AG04450 (cell line): ENCODE measurements at regions not wholly inside any gene's neighbourhood (a gene's known extent, or its start where the extent isn't known, plus 50 kb on each side); places are given as distances from the start of the nearest gene placed in this dataset.
A peak's percentile ranks its signal among the peaks of the same experiment; 100 is the strongest.

Source experiments
- CTCF ChIA-PET: fragments of 300-600, 350-600 bp; formaldehyde crosslinking; extraction: SDS; loops from one replicate; lab custom pipeline; 2022; ENCODE audit warnings: antibody characterized with exemption, inconsistent platforms; lab: Charles Lee
- POLR2A ChIA-PET: fragments of 350-600 bp; formaldehyde crosslinking; extraction: SDS; loops from one replicate; lab custom pipeline; 2021; ENCODE audit warnings: antibody characterized with exemption, inconsistent platforms; lab: Yijun Ruan, JAX
- DNase-seq: peaks from one replicate; pipeline ENCODE4 v3.0.0-alpha.2; 2011; ENCODE audit warnings: low read depth, low spot score
- H3K27ac ChIP-seq: one replicate; pipeline ENCODE4 v1.5.1; 2012; ENCODE audit warnings: low read depth, low read length, control low read depth
- H3K27me3 ChIP-seq: one replicate; pipeline ENCODE4 v1.6.0; 2012; ENCODE audit warnings: low read length; ENCODE audit not compliant: control insufficient read depth, insufficient read depth
- H3K4me3 ChIP-seq: 2 replicates; pipeline ENCODE4 v1.5.1; 2011; ENCODE audit warnings: mild to moderate bottlenecking, low read depth, low read length, control low read depth
- H3K9me3 ChIP-seq: 2 replicates; pipeline ENCODE4 v1.5.1; 2012; ENCODE audit warnings: low read length; ENCODE audit not compliant: control insufficient read depth, insufficient read depth
- CTCF ChIP-seq: IDR thresholded peaks from 2 replicates; pipeline ENCODE4 v1.5.1; 2011; ENCODE audit warnings: low read depth, low read length, control low read depth, inconsistent platforms

- no peak for DNase-seq
- CTCF ChIA-PET: no interaction called here
- H3K27ac ChIP-seq: no peak overlapping the region
- POLR2A ChIA-PET: no interaction called here
- H3K9me3 ChIP-seq: no peaks in the 10 kb centered on the region
- H3K4me3 ChIP-seq: no peak overlapping the region
- no peaks in the 10 kb centered on the region for H3K27me3 ChIP-seq
- TF ChIP-seq CTCF: no peak
Measured at GRCh38 chr2:47310801-47311560, 58.1 kb upstream of the EPCAM start.

GRCh38 chr2:47309952-47310800, 58.9 kb upstream of the EPCAM start:
- no peak overlapping the region for H3K4me3 ChIP-seq
- H3K27ac ChIP-seq: no peak overlapping the region
- POLR2A ChIA-PET: no interaction called here
- no peak for TF ChIP-seq CTCF
- no peak for DNase-seq
- no peaks in the 10 kb centered on the region for H3K27me3 ChIP-seq
- CTCF ChIA-PET: no interaction called here
- H3K9me3 ChIP-seq: no peaks in the 10 kb centered on the region

GRCh38 chr2:47309472-47309951, 59.6 kb upstream of the EPCAM start:
- DNase-seq: no peak
- no peaks in the 10 kb centered on the region for H3K27me3 ChIP-seq
- no peak for TF ChIP-seq CTCF
- no peaks in the 10 kb centered on the region for H3K9me3 ChIP-seq
- H3K27ac ChIP-seq: no peak overlapping the region
- POLR2A ChIA-PET: no interaction called here
- no peak overlapping the region for H3K4me3 ChIP-seq
- CTCF ChIA-PET: no interaction called here

GRCh38 chr2:47307066-47307465, 62.0 kb upstream of the EPCAM start:
- POLR2A ChIA-PET: interaction anchor here (0.6 to 1.4 kb wide), 8 partner anchors 19 to 291 kb away, joined by 3 to 11 read pairs (median 6); no protein-coding TSS in a partner anchor

More at GRCh38 chr2:47307066-47307465, 62.0 kb upstream of the EPCAM start:
- Histone ChIP-seq H3K4me3 (no peak overlapping the region), H3K9me3 (no peaks in the 10 kb centered on the region), H3K27ac (peak overlapping the region; percentile 31), H3K27me3 (no peaks in the 10 kb centered on the region)
- TF ChIP-seq CTCF: no peak
- CTCF ChIA-PET: interaction anchor here (0.6 to 2.0 kb wide), 3 partner anchors 16 to 1513 kb away, joined by 3 to 9 read pairs (median 4); no protein-coding TSS in a partner anchor
- peak; percentile 56 for DNase-seq
